Epithelial cell of proximal tubule (primary cell): ENCODE measurements at regions not wholly inside any gene's neighbourhood (a gene's known extent, or its start where the extent isn't known, plus 50 kb on each side); places are given as distances from the start of the nearest gene placed in this dataset.

ENCODE experiments used
- DNase-seq: peaks from one replicate; pipeline ENCODE4 v3.0.0-alpha.2; 2011; ENCODE audit warnings: low read depth
- H3K4me3 ChIP-seq: 2 replicates; pipeline ENCODE4 v1.5.1; 2011; ENCODE audit warnings: low read depth, mild to moderate bottlenecking, low read length
- TF ChIP-seq, protein P1 (sequence below): conservative IDR thresholded peaks from 2 replicates; pipeline ENCODE4 v1.5.1; 2012; ENCODE audit warnings: low read depth, mild to moderate bottlenecking, low read length

DNA sequence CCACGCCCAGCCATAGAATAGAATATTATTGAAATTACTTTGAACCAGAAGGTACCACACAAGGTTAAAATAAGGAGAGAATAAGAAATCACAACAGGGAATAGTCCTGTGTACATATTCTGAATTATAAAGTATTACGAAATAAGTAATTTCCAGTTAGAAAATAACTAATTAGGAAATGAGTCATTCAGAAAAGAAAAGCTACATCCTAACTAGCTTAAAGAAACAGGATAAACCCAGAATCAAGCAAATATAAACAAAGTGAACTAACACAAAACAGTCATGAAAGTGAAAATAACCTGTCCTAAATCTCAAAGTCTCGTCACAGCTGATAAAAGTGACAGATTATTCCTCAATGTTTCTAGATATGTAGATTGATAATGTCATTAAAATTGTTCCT is 74.8 kb upstream of the NEBL start:
- TF ChIP-seq, protein P1, sequence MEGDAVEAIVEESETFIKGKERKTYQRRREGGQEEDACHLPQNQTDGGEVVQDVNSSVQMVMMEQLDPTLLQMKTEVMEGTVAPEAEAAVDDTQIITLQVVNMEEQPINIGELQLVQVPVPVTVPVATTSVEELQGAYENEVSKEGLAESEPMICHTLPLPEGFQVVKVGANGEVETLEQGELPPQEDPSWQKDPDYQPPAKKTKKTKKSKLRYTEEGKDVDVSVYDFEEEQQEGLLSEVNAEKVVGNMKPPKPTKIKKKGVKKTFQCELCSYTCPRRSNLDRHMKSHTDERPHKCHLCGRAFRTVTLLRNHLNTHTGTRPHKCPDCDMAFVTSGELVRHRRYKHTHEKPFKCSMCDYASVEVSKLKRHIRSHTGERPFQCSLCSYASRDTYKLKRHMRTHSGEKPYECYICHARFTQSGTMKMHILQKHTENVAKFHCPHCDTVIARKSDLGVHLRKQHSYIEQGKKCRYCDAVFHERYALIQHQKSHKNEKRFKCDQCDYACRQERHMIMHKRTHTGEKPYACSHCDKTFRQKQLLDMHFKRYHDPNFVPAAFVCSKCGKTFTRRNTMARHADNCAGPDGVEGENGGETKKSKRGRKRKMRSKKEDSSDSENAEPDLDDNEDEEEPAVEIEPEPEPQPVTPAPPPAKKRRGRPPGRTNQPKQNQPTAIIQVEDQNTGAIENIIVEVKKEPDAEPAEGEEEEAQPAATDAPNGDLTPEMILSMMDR, result no peak

DNA sequence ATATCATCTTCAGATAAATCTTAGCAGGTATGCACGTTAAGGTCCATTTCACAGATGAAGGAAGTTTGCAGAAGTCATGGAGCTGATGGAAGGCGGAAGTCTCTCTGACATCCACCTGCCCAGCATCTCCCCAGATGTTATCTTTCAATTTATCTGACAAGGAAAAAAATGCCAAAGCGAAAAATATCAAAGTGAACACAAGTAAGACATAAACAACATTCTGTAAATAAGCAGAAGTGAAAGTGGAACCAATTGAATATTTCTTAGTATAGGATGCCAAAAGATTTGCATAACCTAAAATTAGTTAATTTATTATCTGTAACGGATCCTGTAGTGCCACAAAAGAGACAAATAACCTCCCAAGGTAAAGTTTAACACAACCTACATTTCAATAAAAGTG is 73.6 kb upstream of the NEBL start:
- TF ChIP-seq, protein P1, result no peak
- no peak for DNase-seq

More for the DNA sequence above, 74.8 kb upstream of the NEBL start:
- no peak for DNase-seq
- H3K4me3 ChIP-seq, result no peak overlapping the region

DNA sequence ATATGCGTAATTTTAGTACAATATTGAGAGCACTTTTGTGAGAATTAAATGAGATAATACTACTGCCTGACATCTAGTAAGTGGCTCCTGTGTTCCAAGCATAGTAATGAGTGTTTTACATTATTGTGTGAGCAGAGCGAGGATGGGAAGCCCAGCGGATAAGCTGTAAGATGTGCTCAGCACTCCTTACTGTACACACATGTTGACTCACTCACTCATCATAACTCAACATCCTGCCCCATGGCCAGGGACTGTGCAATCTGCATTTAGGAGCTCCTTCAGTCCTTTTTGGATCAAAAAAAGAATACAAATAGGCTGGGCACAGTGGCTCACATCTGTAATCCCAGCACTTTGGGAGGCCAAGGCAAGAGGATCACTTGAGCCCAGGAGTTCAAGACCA is 72.9 kb upstream of the NEBL start:
- no peak overlapping the region for H3K4me3 ChIP-seq
- TF ChIP-seq, protein P1, result no peak
- no peak for DNase-seq

More for the DNA sequence above, 73.6 kb upstream of the NEBL start:
- no peak overlapping the region for H3K4me3 ChIP-seq

DNA sequence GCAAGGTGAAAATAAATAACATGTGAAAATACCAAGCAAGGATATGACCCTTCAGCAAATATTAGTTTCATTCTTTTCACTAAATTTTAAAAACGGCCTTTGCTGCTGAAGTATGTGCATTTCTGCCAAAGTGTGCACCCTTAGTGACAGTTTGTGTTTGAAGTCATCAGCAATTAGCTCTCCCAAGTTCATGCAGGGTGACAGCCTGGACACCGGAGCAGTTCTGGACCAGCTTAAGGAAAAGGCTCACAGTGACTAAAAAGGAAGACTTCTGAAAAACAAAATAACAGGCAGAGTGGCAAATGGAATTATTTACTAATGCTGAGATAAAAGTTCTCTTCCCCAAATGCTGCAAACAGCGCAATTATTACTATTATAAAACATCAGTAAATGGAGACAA is 69.3 kb upstream of the NEBL start:
- TF ChIP-seq, protein P1, result no peak
- no peak for DNase-seq
- no peak overlapping the region for H3K4me3 ChIP-seq

DNA sequence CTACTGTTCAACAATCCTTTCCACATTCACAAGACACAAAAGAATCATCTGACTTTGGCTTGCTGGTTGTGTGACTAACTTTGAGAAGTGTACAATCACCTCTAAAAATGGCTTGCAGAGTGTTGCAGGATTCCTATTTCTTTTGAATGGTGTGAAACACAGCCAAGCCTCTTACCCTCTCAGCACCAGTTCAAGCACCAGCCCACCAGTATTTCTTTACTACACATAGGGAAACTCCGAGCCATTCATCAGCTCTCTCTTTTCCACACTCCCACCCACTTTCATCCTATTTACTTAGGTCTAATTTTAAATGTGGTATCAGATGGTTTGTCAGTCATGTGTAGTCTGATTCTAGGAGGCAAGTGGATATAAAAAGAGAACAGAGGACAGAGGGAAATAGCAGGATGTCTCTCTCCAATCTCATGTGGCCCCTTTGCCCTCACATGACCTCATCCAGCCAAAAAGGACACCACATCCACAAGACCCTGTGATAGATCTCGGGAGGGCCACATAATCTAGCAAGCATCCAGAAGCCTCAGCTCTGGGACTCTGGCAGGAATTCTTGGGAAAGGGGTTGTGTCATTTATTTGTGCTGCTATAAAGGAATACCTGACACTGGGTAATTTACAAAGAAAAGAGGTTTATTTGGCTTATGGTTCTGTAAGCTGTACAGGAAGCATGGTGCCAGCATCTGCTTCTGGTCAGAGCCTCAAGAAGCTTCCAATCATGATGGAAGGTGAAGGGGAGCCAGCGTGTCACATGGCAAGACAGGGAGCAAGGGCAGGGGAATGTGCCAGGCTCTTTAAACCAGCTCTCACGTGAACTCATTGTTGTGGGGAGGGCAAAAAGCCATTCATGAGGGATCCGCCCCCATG is 66.8 kb upstream of the NEBL start:
- TF ChIP-seq, protein P1, result no peak
- no peak overlapping the region for H3K4me3 ChIP-seq
- no peak for DNase-seq

DNA sequence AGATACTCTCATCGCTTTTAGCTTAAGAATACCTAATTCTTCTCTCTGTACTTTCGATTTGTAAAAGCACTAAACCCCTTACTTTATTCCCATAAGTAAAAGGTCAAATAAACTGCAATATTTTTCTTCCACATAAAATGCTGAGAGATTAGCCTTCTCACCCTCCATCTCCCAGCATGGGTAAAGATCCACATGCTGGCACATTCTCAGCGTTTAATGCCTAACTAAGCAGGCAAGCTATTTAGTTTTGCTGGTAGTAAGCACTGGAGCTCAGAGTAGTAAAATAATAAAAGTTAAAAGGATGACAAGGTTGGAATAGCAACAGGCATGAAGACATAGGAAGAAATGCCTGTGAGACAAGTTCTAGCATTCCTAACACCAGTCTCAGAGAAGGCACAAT is 65.9 kb upstream of the NEBL start:
- DNase-seq, result peak; percentile 59
- no peak overlapping the region for H3K4me3 ChIP-seq
- TF ChIP-seq, protein P1, result no peak

DNA sequence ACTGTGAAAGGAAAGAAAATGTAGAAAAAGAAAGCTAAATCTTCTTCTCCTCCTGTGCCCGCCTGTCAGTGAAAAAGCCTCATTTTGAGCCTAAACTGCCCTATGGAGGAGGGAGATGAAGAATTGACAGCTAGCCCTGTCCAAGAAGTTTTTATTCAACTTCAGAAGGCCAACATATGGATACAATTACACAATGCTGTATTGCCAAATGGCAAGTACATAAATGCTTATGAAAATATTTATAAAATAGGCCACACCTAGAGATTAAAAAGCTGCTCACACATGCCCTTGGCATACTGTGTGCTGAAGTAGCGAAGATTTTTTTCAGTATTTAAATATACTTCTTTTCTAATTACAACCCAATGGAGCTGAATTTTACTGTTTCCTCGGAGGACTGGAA is 65.1 kb upstream of the NEBL start:
- DNase-seq, result no peak

More for the DNA sequence above, 65.1 kb upstream of the NEBL start:
- TF ChIP-seq, protein P1, result no peak
- no peak overlapping the region for H3K4me3 ChIP-seq
